Epithelial cell of proximal tubule (primary cell): ENCODE measurements at regions not wholly inside any gene's neighbourhood (a gene's known extent, or its start where the extent isn't known, plus 50 kb on each side); places are given as distances from the start of the nearest gene placed in this dataset.
"Not testable (repeated sequence)": the region's sequence is repeated elsewhere in the genome, so short reads cannot be mapped to it uniquely, and the experiment has no call there.

Source experiments
- DNase-seq: peaks from one replicate; pipeline ENCODE4 v3.0.0-alpha.2; 2011; ENCODE audit warnings: low read depth
- H3K4me3 ChIP-seq: 2 replicates; pipeline ENCODE4 v1.5.1; 2011; ENCODE audit warnings: low read depth, mild to moderate bottlenecking, low read length
- TF ChIP-seq, protein P1 (sequence below): conservative IDR thresholded peaks from 2 replicates; pipeline ENCODE4 v1.5.1; 2012; ENCODE audit warnings: low read depth, mild to moderate bottlenecking, low read length

- TF ChIP-seq, protein P1, sequence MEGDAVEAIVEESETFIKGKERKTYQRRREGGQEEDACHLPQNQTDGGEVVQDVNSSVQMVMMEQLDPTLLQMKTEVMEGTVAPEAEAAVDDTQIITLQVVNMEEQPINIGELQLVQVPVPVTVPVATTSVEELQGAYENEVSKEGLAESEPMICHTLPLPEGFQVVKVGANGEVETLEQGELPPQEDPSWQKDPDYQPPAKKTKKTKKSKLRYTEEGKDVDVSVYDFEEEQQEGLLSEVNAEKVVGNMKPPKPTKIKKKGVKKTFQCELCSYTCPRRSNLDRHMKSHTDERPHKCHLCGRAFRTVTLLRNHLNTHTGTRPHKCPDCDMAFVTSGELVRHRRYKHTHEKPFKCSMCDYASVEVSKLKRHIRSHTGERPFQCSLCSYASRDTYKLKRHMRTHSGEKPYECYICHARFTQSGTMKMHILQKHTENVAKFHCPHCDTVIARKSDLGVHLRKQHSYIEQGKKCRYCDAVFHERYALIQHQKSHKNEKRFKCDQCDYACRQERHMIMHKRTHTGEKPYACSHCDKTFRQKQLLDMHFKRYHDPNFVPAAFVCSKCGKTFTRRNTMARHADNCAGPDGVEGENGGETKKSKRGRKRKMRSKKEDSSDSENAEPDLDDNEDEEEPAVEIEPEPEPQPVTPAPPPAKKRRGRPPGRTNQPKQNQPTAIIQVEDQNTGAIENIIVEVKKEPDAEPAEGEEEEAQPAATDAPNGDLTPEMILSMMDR, result no peak
- DNase-seq, result no peak
- H3K4me3 ChIP-seq, result no peak overlapping the region
Observed at GRCh38 chr6:141395443-141396008, 737.2 kb upstream of the GJE1 start.

DNA sequence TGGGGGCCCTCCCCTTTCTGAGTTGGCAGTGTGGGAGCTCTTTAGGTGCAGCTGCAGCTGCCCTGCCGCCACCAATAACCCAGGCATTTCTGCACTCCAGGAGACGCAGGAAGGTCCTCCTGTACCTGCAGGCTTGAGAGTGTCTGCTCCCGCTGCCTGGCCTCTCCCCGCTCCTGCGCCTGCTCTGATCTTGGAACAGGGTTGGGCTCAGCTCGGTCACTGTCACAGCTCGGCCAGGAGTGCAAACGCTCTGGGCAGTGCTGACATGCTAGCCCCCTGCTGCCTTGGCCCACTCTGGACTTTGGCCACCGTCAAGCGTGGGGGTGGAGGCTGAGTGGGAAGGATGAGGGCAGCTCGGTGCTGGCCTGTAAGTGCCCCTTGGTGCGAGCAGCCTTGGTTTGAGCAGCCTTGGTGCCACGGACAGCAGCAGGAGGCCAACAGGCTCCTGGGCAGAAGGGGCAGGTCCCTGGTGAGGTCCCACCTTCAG lies 738.1 kb upstream of the GJE1 start:
- TF ChIP-seq, protein P1, result no peak
- DNase-seq, result no peak

GRCh38 chr6:141394125-141394536 lies 738.6 kb upstream of the GJE1 start:
- TF ChIP-seq, protein P1, result no peak
- H3K4me3 ChIP-seq, result no peak overlapping the region
- DNase-seq, result no peak

More for the DNA sequence above, 738.1 kb upstream of the GJE1 start:
- no peak overlapping the region for H3K4me3 ChIP-seq

DNA sequence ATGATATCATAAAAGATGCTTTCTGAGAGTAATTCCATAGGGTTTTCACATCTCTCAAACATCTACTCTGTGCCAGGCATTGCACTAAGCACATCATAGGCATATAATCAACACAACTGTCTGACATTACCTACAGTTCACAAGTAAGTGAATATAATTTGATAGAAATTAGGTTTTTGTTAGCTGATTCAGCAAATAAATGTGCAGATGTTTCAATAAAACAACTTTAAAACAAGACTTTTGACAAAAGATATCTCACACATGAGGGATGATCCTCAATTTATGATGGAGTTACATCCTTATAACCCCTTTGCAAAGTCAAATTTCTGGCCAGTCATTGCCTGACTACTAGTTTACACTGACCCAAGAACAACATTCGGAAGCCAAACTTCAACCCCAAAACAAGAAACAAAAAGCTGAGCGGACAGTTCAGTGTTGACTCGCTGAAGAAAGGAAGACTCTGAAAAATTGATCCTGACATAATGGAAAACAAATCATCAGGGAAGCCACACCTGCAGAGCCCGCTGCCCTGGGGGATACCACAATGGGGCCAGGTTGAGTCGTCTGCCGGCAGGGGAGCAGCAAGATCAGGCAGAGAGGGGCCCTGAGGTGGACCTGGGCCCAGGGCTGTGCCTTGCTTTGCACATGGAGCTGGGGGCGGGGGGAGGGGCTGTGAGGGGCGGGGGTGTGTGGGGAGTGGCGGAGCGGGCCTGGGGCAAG lies 739.2 kb upstream of the GJE1 start:
- no peak overlapping the region for H3K4me3 ChIP-seq
- TF ChIP-seq, protein P1, result no peak
- no peak for DNase-seq

GRCh38 chr6:141391135-141391534 lies 741.6 kb upstream of the GJE1 start:
- not testable (repeated sequence) for H3K4me3 ChIP-seq, DNase-seq

DNA sequence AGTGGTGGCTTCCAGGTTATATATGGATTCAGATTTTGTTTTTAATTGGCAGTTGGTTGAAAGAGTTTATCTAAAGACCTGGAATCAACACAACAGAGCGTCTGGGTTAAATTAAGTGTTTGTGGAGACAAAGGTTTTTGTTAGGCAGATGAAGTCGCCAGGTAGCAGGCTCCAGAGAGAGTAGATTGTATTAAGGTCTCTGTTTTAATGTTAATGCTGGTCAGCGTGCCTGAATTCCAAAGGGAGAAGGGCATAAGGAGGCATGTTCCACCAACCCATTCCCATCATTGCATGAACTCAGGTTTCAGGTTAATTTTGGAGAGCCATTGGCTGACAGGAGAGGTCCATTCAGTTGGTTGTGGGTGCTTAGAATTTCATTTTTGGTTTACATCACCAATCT lies 744.1 kb upstream of the GJE1 start:
- no peak overlapping the region for H3K4me3 ChIP-seq
- no peak for DNase-seq
- TF ChIP-seq, protein P1, result no peak

GRCh38 chr6:141370438-141370837 lies 762.3 kb upstream of the GJE1 start:
- DNase-seq, result no peak
- H3K4me3 ChIP-seq, result no peak overlapping the region
- TF ChIP-seq, protein P1, result no peak

DNA sequence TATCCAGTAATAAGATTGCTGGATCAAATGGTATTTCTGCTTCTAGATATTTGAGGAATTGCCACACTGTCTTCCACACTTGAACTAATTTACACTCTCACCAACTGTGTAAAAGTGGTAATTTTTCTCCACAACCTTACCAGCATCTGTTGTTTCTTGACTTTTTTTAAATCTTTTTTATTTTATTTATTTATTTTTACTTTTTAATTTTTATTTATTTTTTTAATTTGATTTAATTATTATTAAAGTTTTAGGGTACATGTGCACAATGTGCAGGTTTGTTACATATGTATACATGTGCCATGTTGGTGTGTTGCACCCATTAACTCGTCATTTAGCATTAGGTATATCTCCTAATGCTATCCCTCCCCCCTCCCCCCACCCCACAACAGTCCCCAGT lies 765.9 kb upstream of the GJE1 start:
- H3K4me3 ChIP-seq, DNase-seq: not testable (repeated sequence)
